GM18508 (cell line): ENCODE measurements at regions not wholly inside any gene's neighbourhood (a gene's known extent, or its start where the extent isn't known, plus 50 kb on each side); places are given as distances from the start of the nearest gene placed in this dataset.
A peak's percentile ranks its signal among the peaks of the same experiment; 100 is the strongest.
"Not testable (repeated sequence)": the region's sequence is repeated elsewhere in the genome, so short reads cannot be mapped to it uniquely, and the experiment has no call there.

Experiments
- ATAC-seq: cut with Tn5 transposase; IDR thresholded peaks from one replicate; pipeline ENCODE4 v1.9.1; 2021; ENCODE audit warnings: moderate number of reproducible peaks; ENCODE audit not compliant: insufficient read depth, unreplicated experiment

DNA sequence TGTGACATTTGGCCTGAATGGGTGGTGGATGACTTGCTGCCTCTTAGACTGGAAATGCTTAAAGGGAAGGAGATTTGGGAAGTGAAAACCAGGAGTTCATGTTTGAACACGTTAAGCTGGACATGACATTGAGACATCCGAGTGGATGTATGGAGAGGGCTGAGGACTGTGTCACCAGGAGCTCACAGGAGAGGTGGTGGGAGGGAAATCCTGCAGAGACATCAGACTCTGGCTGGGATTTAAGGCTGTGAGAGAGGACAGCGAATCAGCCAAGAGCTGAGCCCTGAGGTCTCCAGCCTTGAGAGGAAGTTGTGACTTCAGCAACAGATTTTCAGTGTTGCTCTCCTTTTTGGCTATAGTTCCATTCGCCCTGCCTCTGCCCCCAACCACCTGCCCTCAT is 432.5 kb upstream of the SPATA31A3 start:
- not testable (repeated sequence) for ATAC-seq

DNA sequence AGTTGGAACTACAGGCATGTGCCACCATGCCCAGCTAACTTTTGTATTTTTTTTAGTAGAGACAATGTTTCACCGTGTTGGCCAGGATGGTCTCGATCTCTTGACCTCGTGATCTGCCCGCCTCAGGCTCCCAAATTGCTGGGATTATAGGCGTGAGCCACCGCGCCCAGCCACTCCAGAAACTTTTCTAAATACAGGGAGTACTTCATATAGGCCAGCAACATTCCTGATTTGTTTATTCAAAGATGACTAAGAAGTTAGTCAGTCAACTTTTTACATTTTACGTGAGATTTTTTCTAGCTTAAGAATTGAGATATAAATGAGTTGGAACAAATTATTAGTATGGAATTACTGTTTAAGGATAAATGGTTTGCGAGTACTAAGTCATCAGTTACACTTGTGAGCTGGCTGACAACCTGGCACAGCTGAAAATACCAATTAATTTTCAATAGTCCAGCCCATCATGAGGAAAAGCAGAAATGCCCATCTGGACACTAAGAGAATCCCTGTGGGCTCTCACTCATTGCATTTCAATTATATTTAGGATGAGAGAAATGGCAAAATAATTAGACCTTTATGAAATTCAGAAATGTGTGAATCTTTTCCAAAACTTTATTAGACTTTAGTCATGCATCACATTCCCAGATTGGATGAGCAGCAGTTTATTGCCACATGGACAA is 430.8 kb upstream of the SPATA31A3 start:
- not testable (repeated sequence) for ATAC-seq

DNA sequence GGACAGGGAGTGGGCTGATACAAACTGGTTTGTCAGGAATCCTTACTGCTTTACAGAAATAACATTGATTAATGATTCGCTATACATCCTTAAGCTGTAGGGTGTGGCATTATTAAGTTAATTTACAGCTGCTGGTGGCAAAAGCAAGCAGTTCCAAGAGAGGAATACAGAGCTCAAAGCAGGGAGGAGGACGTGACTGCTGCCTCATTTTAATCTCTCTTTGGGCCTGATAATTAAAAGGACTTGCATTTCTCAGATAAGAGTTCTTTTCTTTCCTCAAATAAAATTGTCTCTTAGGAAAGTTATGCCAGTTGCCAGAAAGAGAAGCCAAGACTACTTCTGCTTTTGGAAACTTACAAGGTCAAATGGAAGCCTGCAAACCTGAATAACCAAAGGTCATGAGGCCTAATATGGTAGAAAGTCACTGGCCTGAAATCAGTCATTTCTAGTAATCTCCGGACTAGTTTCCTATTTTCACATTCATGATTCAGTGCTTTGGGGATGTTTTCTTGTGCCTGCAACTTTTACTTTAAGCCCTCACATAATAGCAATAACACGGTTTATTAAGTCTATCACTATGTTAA is 426.2 kb upstream of the SPATA31A3 start:
- ATAC-seq: not testable (repeated sequence)

DNA sequence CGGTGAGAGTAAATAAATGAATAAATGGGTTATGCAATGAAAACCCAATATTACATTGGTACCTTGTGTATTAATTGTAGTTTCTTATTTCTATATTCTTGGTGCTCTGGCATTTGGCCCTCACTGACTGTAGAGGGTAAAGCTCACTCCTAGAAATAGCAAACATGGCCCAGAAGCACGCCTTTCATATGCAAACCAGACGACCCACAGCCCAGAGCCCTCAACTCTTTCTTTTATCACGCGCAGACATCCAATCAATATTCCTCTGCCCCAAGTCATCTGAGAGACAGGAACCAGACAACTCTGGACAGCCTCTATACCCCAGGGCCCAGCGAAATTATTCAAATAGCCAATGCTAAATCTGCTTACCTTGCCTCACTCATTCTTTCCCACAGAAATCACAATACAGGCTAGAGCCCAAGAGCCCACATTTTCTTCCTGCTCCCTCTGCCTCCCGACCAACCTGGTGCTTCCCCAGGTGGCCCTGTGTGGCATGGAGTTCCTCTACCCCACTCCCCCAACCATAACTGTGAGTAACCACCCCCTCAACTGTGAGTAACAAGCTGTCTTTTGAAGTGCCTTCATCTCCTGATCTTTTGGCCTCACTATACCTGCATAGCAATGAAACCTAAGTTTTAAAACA is 425.1 kb upstream of the SPATA31A3 start:
- not testable (repeated sequence) for ATAC-seq

DNA sequence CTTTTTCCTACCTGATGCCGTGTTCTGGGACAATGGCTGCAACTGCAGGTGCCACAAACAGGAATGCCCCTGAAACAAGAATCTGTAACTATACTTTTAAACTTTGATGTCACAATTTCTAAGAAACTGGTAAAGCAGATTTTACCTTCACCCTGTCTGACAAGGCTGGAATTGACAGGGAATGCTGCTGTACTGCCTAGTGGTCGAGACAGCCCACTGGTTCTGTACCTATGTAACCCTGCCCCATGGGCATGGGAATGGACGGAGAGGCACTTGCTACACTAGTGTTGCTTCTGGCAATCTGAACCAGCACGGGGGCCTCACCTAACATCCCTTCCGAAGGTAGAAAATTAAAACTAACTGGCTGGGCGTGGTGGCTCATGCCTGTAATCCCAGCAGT is 424.3 kb upstream of the SPATA31A3 start:
- ATAC-seq: not testable (repeated sequence)

DNA sequence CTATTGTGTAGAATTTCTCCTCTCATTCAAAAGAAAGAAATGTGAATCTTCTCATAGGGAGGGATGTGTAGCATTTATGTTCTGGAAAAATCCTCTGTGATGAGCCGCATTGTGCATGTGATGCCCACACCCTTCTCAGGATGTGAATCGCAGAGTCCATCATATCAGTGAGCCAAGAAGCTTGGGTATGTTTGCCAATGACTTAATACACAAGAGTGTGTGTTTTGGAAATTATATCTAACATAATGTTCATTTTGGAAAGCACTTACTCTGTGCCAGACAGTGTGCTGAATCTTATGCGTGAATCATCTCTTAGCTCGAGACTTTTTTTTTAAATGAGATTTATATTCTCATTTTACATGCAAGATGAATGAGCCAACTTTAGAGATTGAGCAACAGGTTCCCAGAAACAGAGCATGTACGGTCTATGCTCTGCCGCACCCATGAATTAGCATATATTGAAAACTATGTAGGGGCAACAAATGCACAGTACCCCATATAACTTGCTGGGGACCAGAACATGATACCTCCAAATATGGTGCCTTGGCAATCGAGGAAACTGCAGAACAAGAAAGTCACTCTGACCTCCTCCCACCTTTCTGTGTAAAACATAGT is 418.4 kb upstream of the SPATA31A3 start:
- ATAC-seq: not testable (repeated sequence)

DNA sequence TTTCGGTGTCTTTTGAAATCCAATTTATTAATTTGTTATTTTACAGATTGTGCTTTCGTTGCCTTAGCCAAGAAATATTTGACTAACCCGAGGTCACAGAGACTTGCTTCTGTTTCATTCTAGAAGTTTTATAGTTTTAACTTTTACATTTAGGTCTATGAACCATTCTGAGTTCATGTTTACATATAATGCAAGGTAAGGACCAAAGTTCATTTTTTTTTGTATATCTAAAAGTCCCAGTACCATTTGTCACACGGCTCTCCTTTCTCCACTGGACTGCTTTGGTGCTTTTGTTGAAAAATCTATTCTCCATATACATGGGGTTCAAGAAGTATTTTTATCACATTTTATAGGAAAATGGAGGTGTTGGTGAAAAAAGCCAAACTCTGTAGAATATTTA is 411.4 kb upstream of the SPATA31A3 start:
- ATAC-seq: not testable (repeated sequence)

DNA sequence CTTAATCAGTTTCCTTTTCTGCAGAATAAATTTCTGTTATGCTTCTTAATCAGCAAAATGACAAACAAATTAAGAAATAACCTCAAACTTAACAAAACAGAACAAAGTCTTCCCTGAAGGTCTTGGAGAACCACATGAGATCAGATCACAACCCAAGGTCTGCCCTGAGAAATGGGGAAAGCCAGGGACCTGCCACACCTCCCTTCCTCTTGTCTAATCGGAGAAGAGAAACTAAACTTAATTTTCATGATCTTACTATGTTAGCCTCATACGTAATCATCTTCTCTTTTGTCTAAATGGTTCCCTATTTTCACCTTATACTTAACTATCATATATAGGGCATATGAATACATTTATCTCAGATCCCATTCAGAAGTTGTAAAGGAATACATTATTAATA is 405.4 kb upstream of the SPATA31A3 start:
- not testable (repeated sequence) for ATAC-seq

DNA sequence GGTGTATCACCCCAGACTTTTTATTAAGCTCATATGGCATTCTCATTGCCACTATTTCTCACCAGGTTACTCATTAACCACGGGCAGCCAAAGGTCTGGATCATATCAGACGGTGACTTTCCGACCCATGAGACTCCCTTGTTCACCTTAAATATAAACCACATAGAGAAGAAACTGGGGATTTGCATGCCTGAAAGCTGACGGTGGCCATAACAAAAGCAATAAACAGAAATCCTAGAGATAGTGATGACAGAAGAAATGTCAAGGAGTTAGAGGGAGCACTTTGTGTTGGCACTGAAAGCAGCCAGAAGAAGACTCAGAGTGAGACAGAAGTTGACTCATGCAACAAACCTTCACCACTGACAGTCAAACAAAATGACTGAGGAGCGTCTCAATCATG is 402.4 kb upstream of the SPATA31A3 start:
- ATAC-seq: not testable (repeated sequence)

DNA sequence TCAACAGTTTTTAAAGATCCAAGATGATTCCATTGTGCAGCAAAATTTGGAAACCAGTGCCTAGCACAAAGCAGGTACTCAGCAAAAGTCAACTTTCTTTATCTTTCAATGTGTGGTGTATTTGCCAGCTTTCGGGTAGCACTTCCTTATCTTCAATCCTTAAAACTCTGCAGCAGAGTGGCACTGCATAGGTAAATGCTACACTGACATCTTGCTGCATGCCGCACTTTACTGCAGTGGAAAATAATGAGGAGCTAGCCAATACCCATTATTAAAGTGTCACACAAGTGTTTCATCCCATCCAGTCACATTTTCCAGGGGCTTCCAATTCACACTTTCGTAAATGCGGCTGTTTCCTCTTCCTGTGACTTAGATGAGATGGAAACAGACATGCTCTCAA is 401.7 kb upstream of the SPATA31A3 start:
- not testable (repeated sequence) for ATAC-seq

DNA sequence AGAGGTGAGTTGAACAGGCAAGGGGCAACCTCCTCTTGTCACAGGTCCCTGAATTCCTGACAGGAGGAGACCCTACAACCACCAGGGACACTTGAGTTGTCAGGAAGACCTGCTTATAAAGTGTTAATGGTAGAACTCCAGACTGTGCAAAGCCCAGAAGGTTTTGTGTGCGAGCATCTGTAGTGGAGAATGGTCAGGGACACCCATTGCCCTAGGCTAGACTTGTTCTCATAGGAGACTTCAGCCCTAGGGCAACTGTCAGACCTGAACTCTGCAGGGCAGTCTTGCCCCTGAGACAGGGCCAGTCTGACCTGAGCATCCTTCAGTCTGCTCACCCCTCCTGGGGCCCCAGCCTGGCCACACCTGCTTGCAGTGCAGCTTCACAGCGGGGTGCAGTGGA is 377.3 kb upstream of the SPATA31A3 start:
- ATAC-seq: not testable (repeated sequence)

DNA sequence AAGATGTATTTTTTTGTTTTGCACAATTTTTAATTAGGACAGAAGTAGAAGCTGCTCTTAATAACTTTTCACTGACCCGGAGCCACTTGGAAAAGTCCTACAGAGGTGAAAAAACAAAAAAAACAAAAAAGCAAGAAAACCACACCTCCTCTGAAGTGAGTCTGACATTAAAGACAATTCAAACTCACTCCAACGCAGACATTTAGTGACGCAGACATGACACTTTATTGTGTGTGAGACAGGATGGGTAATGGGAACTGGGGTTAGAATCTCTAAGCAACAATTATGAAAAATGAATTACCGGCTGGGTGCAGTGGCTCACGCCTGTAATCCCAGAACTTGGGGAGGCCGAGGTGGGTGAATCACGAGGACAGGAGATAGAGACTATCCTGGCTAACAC is 370.0 kb upstream of the SPATA31A3 start:
- ATAC-seq: not testable (repeated sequence)

DNA sequence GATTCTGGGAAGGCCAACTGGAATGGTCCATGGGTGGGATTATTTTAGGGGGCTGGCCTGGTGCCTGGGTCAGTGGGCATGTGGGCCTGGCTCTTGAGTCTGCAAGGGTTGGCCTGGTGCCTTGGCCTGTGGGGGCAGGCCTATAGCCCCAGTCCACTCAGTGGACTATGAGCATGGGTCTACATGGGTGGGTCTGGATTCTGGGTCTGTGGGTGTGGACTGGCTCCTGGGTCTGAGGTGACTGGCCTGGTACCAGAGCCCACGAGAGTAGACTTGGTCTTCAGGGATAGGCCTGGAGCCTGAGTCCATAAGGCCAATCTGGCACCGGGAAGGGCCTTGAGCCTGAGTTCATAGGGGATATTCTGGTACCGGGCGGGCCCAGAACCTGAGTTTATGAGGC is 361.6 kb upstream of the SPATA31A3 start:
- ATAC-seq: not testable (repeated sequence)

DNA sequence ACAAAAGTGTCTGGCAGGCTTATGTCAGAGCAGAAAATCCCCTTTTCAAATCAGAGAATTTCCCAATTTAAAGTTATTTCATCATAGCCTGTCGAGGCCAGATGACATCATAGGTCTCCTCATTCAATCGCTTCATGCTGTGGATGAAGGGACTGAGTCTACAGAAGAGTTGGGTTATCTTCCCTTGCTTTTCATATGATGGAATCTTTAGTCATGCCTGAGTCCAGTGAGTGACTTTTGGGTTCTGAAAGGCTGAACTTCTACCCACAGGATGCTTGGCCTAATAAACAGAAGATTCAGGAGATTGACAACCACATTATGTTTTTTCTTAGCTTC is 357.0 kb upstream of the SPATA31A3 start:
- ATAC-seq: not testable (repeated sequence)

DNA sequence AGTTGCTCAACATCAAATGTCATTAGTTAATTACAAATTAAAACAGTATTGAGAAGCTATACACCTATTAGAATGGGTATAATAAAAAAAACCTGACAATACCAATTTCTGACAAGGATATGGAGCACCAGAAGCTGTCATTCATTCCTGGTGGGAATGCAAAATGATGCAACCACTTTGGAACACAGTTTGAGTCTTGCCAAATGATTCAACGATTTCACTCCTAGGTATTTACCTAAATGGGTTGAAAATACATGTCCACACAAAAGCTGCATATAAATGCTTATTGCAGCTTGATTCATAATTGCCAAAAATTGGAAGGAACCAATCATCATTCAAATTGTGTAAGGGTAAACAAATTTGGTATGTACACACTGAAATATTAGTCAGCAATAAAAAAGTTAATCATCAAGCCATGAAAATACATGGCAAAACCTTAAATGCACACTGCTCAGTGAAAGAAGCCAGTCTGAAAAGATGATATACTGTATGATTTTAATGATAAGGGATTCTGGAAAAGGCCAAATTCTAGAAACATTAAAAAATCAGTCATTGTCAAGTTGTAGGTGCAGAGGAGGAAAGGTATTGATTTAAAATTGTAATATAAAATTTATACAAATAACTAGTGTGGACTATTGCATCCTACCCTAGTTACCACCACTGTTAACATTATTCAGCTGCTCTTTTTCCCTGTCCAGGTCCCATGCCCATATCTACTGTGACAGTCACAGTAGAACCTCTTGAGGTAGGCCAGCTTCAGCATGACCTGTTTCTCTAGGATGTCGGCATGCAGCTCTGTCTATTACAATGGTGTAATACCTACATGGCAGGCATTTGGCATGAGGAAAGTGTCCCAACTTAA is 356.4 kb upstream of the SPATA31A3 start:
- not testable (repeated sequence) for ATAC-seq

DNA sequence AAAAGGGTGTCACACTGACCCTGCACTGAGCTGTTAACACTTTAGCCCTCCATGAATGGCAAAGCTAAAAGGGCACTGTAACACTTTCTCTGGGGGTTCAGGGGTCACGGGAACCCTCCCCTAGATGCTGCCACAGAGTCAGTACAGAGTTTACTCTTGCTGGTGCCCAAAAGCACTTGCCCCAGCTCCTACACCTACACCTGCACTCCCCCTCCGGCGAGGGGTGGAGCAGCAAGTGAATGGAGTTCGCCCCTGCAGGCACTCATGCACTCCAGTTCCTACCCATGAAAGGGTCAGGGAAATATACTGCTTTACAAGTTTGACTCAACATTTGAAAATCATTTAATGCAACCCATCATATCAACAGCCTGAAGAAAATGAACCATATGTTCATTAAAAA is 355.7 kb upstream of the SPATA31A3 start:
- ATAC-seq: not testable (repeated sequence)

DNA sequence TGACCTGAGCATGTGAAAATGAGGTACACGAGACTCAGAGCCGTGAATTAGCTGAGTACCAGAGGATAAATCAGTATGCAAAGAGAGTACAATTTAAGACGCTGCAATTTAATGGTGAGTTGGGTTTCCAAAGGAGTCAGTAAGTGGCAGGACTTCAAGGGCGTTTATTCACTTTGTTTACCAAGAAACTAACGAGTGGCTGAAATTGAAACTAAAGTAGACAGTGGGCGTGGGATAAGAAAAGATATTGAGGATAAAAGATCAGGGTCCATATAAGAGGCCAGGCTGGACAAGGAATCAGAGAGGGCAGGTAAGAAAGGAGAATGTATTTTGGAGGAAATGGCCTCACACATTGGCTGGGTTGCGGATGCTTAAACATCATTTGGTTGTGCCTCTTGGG is 346.9 kb upstream of the SPATA31A3 start:
- ATAC-seq: not testable (repeated sequence)

DNA sequence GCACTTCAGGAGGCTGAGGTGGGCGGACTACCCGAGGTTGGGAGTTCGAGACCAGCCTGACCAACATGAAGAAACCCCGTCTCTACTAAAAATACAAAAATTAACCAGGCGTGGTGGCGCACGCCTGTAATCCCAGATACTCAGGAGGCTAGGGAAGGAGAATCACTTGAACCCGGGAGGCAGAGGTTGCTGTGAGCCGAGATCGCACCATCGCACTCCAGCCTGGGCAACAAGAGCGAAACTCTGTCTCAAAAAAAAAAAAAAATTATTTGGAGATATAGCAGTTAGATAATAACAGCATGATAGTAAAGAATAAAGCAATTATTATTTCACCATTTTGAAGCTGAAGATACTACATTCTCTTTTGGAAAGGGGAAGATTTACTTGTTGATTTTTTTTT is 345.9 kb upstream of the SPATA31A3 start:
- not testable (repeated sequence) for ATAC-seq

DNA sequence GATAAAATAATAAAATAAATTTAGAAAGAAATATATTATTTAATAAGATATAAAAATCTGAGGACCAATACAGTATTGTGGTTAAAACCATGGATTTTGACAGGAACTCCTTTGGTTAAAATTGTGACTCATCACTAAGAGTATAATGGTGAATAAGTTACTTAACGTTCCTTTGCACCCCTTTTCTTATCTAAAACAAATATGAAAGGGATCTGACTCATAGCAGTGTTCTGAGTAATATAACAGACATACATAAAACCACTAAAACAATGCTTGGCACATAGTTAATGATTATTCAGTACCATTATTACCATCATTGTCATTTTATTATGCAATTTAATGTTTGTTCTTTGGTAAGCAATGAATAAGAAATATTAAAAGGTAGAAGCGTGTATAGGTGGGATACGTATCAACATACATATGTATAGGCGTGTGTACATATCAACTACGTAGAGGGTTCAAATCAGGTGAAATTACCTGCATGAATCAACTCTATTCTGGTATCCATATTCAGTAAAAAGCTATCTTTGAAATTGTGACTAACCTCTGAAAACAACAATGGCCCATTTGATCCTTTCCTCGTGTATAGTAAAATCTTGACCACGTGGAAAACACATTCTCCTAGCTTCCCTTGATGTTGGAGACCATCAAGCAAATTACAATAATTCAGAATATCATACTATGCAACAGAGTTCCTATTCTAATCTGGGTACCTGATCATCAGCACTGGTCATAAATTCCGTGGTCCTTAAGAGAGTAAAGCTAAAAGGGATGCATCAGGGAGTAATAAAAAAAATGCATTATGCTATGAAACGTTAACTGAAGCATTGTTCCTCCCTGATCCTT is 342.6 kb upstream of the SPATA31A3 start:
- peak; percentile 66 for ATAC-seq
